ENCODE measurements at regions not wholly inside any gene's neighbourhood (a gene's known extent, or its start where the extent isn't known, plus 50 kb on each side); places are given as distances from the start of the nearest gene placed in this dataset.
A peak's percentile ranks its signal among the peaks of the same experiment; 100 is the strongest.

DNA sequence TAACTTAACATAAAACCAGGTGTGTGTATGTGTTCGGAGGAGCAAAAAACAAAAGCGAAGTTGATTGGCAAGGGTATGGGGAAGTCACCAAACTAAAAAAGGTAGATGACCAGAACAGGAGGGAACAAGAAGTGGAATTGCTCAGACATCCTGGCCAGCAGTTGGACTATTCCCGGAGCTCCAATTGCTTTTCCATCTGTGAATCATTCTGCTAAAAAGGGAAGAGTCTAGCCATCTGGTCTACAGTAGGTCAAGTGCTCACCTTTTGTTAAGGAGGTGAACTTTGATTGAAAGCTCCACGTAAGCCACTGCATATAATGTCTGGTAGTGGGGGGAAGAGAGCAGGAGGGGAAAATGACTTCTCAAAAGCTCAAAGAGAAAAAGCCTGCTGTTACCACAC is 50.0 kb upstream of the BET1 start:
- DNase-seq (ENCODE audit: low read depth in 2 of 3, low spot score in 1 of 3), result no peak

DNA sequence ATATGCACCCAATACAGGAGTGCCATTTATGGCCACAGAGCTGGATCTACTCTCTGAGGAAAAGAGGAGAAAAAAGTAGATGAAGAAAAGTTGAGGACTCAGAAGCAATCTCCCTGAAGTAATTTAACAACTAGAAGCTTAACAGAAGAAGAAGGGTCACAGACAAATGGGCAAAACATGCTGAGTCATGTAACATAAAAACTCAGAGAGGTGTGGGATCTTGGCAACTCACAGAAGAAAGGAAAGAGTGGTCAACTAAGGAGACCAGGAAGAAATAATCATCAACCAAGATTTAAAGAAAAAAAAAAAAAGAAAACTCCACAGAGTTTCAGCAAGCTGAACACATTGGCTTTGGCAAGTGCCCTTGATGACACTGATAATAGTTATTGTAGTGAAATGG is 51.8 kb upstream of the BET1 start:
- no peak for DNase-seq (ENCODE audit: low read depth in 2 of 3, low spot score in 1 of 3)

DNA sequence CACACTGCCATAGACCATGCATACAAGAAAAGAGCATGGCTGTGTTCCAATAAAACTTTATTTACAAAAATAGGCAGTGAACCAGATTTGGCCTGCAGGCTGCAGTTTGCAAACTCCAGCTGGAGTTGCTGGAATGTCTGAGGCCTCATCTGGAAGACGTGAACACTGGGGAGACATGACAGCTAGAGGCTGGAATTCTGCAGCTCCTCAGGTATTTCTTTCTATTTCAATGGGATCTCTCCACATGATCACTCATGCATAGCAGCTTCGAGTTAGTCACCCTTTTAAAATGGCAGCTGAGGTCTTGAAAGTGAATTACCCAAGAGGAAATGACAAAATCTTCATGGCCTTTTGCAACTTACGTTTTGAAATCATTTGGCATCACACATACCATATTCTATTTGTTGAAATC is 52.6 kb upstream of the BET1 start:
- DNase-seq (ENCODE audit: low read depth in 2 of 3, low spot score in 1 of 3), result no peak

DNA sequence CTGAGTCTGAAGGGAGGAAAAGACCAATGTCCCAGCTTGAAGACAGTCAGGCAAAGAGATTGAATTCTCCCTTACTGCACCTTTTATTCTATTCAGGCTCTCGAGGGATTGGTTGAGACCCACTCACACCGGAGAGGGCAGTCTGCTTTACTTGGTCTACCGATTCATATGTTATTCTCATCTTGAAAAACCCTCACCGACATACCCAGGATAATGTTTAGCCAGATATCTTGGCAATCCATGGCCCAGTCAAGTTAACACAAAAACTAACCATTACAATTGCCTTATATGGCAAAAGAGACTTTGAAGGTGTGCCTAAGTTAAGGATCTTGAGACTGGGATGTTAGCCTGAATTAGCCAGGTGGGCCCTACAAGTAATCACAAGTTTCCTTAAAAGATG is 53.8 kb upstream of the BET1 start:
- DNase-seq (ENCODE audit: low read depth in 2 of 3, low spot score in 1 of 3), result no peak

DNA sequence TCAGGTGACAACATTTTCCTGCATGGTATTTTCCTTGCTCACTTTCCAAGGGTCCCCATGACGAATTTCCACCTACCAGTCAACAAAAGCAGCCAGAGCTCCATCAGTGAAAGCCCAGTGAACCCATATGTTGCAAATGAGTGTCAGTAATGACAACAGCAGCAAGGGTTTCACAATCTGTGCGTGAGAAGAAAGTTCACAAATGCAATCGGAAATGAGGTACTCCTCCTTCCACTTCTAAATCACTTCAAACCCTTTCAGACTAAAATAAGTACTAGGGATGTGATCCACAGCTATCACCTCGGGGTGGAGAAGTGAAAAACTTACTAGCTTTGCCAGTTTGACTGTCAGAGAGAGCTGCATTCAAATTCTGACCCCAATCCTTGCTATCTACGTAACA is 55.6 kb upstream of the BET1 start:
- DNase-seq (ENCODE audit: low read depth in 2 of 3, low spot score in 1 of 3), result no peak

DNA sequence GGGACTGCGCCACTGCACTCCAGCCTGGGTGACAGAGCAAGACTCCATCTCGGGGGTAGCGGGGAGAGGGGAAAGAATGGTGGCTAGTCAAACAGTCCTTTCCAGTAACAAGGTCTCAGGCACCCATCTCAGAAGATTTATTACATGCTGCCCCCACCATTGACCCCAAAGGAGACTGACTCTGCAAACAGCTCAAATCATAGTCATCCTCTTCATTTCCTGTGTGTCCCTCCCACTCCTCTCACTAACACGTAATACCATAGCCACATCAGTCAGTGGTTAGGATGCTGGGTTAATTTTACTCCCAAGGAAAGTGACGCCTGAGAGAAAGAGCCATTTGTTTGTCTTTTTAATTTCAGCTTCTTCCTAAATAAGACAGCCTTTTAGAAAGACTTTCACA is 56.6 kb upstream of the BET1 start:
- DNase-seq (ENCODE audit: low read depth in 2 of 3, low spot score in 1 of 3), result no peak

DNA sequence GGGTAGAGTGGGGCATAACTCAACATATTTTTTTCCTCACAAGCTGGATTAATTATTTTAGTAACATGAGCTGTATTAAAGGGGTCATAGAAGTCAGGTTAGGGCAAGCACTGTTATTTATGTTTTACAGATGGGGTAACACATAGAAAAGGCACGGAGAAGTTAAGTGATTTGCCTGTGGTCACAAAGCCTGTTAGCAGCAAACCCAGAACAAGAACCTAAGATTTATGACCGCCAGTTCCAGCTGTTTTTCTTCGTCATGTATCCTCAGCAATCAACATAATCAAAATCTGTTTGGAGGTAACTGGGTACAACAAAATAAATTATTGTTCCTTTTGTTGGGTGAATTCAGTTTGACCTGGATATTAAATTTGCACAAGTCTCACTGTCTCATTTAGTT is 57.2 kb upstream of the BET1 start:
- no peak for DNase-seq (ENCODE audit: low read depth in 2 of 3, low spot score in 1 of 3)

DNA sequence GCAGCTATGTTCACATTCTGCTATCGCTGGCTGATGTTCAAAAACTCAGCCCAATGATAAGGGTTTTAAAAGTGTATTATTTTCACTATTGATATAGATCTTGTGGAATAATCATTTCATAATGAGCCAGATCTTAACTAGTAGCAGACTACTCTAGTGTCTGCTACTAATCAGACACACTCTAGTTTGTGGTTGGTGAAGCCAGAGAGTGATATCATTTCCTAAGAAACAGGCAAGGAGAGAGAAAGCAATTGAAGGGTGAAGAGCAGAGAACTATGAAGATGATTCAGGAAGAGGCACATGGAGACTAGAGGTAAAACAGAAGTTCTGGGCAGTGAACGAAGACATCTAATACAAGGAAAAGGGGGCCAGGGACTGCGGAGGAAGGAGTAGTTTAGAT is 58.2 kb upstream of the BET1 start:
- DNase-seq (ENCODE audit: low read depth in 2 of 3, low spot score in 1 of 3), result no peak

DNA sequence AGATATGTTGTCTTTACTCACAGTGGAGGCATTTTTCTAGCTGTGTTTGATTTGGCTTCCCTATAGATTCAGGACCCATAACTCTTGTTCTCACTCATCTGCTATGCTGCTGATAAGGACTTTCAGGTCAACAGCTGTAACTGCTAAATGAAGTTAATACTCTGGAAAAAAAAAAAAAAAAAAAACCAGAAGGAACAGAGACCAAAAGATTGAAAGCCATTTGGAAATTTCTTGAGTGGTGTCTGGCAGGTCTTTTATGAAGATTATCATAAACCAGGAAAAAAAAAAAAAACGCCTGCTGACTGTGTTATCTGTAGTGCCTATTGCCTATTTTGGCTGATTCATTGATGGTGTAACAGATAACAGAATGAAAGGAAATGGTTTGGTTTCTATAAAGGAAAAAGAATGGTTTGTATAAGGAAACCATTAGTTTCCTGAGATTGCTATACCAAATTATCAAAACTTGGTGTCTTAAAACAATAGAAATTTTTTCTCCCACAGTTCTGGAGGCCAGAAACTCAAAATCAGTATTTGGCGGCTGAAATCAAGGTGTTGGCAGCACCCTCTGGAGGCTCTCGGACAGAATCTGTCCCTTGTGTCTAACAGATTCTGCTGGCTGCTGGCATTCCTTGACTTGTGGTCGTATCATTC is 60.5 kb upstream of the BET1 start:
- DNase-seq (ENCODE audit: low read depth in 2 of 3, low spot score in 1 of 3), result no peak

DNA sequence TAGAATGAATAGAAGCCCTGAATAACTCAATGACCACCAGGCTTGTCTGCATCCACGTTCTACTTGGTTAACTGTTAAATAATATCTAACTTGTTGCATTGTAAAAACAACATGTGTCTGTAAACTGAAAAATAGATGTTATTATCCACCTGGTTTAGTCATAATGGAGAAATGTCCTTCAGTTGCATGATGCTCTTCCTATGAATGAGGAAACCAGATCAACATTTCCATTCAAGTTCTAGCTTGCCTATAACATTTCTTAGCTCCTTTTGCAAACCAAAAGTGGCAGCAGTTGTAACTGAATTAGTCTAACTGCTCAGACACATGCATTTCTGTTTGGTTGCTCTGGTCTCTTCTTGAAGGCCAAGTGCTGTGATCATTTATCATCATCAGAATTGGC is 62.9 kb upstream of the BET1 start:
- no peak for DNase-seq (ENCODE audit: low read depth in 2 of 3, low spot score in 1 of 3)

DNA sequence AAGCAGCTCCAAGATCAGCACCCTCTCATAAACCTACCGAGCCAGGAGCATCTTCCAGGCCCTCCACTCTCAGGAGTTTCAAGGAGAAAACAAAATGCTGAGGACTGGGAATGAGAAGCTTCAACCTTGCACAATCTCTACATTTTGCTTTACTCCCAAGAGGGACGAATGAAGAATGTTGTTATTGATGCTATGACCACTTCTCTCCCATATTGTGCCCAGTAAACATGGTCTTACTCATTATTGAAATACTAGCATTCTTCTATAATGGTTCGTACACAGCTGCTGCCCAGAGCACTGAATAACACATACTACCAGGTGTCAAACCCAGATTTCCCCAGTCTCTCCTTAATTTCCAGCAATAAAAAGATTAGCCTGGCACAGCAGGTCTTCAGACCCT is 63.4 kb upstream of the BET1 start:
- DNase-seq (ENCODE audit: low read depth in 2 of 3, low spot score in 1 of 3), result no peak

DNA sequence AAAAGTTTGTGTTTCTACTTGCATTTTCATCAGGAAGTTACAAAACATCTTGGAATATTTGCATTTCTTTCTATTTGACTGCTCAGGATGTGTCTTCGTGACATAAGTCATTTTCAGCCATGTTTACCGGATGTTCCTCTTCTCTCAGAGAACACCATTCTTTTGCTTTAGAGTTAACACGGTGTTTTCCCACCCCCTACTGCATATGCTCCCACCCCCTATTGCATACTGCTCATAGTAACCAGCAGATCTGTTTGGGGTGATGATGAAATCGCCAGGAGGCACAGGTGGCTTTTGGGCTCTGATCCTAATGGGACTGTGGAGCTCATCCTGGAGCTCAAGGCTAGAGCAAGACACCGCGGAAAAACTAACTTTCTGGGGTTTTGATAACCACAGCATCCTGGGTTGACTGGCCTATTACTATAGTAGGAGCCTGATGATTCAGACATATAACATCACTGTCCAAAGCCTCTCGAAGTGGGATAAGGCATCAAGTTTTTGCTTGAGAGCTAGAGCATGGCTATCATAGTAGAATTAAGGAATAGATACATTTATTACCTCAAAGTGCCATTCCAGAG is 65.1 kb upstream of the BET1 start:
- no peak for DNase-seq (ENCODE audit: low read depth in 2 of 3, low spot score in 1 of 3)

DNA sequence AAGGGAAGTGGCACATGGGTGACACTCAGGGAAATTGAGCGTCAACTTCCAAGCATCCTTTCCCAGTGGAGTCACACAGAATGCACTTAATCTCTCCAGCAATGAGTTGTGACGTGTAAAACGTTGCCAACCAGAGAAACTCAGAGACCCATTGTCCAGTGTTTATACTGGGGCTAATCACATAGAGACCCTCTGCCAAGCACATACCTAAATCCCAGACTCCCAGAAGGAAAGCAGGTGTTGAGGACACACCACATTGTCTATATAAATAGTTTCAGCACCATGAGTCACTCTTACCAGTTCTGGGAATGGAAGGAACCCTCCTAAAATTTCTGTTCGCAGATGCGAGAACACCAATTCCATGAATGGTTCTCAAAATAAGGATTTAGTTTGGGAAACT is 76.4 kb upstream of the BET1 start:
- DNase-seq (ENCODE audit: low read depth in 2 of 3, low spot score in 1 of 3), result no peak

DNA sequence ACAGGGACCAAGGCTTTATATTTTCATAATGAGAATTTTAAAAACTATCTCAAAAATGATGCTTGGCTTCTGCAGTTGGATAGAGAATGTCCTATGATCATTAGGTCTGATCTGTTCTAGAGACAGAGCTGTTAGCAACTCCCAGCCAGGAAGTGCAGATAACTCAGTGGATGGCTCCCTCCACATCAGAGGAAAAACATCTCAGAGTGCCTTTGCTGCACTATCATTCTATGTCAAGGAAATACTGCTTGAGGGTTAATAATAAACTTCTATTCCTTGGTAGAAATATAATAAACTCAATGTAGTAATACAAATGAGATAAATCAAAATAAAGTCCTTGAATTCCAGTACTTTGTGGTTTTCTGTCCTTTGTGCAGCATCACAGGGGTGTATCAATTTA is 78.0 kb upstream of the BET1 start:
- no peak for DNase-seq (ENCODE audit: low read depth in 2 of 3, low spot score in 1 of 3)

DNA sequence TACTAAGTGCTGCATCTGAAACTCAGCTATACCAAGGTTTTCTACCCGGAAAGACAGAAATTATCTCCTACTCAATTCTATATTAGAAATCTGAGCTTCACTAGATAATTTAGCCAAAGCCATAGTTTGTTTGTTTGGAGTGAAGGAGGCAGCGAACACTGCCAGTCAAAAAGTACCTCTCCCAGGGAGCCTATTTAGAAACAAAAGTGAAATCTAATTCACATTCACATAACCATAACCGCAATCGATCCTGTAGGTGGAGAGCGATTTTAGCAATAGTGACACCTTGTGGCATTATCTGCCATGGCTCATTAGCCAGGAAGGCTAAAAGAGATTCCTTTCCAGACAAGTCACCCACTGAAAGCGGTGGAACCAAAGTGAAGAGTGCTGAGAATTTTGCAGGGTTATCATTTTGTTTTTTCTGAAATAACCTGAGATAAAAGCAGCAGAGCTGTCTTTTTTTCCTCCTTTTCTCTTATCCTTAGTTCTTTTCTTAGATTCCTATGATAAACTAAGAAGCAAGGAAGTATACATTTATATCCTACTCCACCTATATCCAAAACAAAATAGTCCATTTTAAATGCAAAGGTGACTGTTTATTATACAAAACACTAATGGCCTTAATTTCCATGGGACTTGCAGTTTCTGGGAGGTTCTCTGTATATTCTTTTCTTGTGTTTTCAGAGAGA is 83.7 kb upstream of the BET1 start:
- peak; percentile 15 to 59 (median 19) for DNase-seq (ENCODE audit: low read depth in 2 of 3, low spot score in 1 of 3)

DNA sequence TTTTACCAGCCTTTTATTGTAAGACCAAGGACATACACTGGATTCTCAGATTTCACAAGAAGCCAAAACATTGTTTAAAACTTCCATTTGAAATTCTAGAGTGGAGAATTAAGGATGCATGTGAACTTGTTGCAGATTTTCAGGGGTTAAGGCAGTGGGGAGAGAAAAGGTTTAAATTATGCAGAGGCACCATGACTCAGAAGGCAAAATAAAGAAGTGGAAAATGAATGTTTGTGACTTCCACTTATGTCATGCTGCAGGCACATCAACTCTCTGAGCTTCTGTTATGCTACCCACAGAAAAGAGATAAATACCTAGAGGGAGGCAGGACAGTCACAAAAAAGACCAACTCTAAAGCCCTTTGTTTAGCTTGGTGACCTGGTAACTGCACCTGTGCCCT is 84.4 kb upstream of the BET1 start:
- no peak for DNase-seq (ENCODE audit: low read depth in 2 of 3, low spot score in 1 of 3)

DNA sequence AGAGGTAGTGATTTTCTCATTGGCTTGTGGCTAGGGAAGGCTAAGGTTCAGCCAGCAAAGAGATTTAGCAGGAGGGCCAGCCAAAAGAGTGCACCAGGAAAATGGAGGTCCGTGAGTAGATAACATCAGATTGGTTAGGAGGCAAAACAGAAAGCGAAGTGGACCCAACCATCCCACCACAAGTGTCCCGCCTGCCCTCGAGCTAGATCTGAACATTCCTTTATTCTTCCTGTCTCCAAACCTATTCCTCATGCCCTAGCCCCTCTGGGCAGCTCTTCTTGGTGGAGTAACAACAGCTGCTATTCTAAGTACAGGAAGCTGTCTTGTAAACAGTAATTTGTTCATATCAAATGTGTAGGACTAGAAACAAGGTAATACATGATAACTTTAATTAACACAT is 85.7 kb upstream of the BET1 start:
- no peak for DNase-seq (ENCODE audit: low read depth in 2 of 3, low spot score in 1 of 3)

DNA sequence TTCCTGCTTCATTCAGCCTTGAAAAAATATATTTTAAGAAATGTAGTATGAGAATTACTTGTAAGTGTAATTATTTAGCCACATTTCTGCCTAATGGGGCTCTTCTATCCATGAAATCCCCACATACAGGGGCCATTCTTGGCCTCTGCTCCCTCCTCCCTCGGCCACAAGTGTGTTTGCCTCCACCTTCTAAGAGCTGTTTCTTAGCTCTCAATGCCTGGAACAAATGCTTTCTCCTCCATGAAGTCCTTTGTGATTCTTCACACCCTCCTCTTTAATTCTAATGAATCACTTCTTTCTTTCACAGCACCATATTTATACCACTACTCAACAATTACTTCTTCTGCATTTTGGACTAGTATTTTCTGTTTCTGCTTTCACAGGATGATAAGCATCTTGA is 88.8 kb upstream of the BET1 start:
- DNase-seq (ENCODE audit: low read depth in 2 of 3, low spot score in 1 of 3), result no peak

DNA sequence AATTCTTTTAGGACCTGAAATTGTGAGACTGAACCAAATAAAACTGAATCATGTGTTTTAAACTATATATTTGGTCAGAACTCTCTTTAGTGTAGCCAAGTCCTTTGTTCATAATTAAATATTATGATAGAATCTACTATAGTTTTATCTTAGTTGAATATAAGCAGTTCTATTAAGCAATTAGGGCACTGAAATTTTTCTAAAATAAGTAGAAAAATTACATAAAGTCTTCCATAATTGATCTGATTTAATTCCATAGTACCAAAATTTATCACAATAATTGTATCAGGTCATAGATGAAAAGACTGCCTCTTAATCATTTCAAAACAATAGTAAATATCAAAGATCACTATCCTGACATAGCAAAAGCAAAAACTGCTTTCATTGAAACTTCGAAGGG is 90.1 kb upstream of the BET1 start:
- no peak for DNase-seq (ENCODE audit: low read depth in 2 of 3, low spot score in 1 of 3)

DNA sequence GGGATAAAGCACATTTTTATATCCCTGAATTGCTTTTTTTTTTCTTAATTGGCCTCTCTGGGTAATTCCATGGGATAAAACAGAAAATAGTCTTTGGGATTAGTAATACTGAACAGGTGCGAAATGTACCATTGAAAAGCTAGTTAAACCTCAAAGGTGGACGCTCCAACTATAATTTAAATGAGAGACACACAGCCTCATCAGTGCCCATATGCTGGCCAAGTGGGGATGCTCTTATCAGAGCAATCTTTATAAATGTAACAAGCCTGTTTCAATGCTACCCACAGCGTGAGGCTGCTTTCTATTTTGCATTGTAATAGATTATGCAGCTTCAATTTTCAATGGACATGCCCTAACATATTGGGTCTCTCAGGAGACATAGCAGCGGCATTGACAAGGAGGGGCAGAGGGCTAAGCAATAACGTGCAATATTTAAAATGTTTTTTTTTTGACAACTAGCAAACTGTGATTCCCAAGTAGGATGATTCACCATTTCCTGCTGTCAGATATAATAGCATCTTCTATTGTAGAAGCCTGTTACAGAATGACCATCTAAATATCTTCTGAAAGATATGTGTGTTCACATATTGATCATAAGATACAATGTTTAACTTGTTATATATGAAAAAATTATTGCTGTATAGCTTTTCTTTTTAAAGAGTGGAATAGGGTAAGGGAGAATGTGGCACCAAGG is 91.3 kb upstream of the BET1 start:
- no peak for DNase-seq (ENCODE audit: low read depth in 2 of 3, low spot score in 1 of 3)

DNA sequence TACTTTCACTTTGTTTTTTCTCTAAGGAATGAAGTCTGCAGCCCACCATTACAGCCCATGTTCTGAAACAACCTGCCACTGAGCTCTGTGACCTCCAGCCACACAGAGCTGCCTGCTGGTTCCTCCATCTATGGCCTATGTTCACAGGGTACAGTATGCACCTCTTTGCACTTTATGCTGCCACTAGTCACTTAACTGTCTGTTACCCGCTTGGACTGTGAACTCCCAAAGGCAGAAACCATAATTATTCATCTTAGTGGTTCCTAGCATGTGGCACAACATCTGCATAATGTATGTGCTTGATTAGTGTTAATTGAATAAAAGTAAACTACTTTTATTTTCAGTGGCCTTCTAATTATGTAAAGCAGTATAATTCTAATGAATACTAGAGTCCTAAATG is 95.5 kb upstream of the BET1 start:
- DNase-seq (ENCODE audit: low read depth in 2 of 3, low spot score in 1 of 3), result no peak

DNA sequence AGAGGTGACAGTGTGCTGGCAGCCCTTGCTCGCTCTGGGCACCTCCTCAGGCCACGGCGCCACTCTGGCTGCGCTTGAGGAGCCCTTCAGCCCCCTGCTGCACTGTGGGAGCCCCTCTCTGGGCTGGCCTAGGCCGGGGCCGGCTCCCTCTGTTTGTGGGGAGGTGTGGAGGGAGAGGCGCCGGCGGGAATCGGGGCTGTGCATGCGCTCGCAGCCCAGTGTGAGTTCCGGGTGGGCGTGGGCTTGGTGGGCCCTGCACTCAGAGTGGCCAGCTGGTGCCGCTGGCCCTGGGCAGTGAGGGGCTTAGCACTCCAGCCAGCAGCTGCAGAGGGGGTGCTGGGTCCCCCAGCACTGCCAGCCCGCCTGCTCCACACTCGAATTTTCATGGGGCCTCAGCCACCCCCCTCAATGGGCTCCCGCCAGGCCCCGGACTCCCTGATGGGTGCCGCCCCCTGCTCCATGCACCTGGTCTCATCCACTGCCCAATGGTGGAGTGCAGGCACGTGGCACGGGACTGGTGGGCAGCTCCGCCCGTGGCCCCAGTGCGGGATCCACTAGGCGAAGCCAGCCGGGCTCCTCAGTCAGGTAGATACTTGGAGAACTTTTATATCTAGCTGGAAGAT is 96.7 kb upstream of the BET1 start:
- DNase-seq (ENCODE audit: low read depth in 2 of 3, low spot score in 1 of 3), result no peak

Measured in stimulated activated CD4-positive, alpha-beta T cell treated with anti-CD3 and anti-CD28 coated beads, Interleukin-12 subunit alpha, Interleukin-12 subunit beta, amount 100 ng/mL, for 48 hours (primary cell).